ENCODE measurements at regions not wholly inside any gene's neighbourhood (a gene's known extent, or its start where the extent isn't known, plus 50 kb on each side); places are given as distances from the start of the nearest gene placed in this dataset.

DNA sequence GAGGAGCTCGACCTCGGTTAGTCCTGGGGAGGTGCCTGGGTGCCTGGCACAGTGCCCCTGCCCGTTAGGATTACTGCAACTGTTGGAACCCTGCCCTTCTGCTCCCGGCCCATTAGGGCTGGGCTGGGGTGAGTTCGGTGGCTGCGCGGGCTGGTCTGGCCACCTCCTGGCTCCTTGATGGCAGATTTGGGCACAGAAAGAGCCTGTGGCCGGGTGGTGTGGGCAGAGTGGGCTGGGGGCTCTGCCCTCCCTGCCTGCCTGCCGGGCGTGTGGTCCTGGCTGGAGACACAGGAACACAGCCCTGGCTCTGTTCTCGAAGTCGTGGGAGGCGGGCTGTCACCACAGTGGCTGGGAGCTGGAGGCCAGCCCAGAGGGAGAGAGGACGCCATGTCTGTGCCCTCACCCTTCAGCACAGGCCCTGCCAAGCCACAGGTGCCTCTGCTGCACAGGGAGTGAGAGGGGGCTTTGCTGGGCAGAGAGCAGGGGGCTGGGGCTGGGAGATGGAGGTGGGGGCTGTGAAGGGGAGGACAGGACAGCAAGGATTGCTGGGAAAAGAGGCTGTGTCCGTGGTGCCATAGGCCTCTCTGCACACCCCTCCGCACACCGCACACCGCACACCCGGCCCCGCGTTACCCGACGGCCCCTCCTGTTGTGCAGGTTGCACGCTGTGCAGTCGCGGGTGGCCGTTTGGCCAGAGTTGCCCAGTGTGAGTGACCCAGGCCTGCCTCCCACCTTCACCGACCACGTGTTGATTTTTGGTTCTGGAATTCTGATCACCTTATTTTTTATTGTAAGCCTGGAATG is 236.6 kb upstream of the GSE1 start:
- no peaks in the 10 kb centered on the region for H3K27me3 ChIP-seq (ENCODE audit: insufficient read depth, low read length, poor library complexity, severe bottlenecking)
- H3K4me3 ChIP-seq (ENCODE audit: low read length, poor library complexity, severe bottlenecking) = no peak overlapping the region

DNA sequence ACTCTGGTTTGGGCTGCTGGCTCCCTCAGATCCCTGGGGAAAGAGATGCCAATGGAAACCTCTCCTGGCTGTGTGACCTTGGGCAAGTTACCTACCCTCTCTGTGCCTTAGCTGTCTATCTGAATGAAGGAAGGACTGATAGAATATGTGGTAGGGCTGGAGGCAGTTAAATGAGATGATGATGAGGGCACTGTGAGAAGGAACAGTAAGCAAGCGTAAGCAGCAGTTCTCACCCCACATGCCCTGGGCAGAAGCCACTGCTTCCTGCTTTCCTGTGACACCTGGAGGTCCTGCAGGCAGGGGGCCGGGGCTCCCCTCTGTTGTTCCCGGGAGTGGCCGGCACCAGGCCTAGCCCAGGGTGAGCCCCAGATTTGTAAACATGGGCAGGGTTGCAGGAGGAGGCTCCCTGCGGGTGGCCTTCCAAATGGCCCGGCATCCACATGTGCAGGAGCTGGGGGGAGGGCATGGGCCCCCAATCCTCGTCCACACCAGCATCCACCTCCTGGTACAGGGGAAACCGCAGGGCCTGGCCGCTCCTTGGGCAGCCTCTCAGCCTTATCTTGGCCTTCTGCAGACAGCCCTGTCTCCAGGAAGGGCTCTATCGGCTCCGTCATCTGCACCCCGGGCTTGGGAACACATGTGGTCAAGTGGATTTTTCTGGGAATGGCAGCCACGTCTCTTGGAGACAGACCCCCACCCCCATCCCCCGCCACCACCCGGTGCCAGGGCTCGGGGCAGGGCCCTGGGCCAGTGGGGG is 235.6 kb upstream of the GSE1 start:
- no peak for TF ChIP-seq EZH2phosphoT487 (IDR thresholded peaks at IDR 0.05; ENCODE audit: borderline replicate concordance)
- TF ChIP-seq, protein P1, sequence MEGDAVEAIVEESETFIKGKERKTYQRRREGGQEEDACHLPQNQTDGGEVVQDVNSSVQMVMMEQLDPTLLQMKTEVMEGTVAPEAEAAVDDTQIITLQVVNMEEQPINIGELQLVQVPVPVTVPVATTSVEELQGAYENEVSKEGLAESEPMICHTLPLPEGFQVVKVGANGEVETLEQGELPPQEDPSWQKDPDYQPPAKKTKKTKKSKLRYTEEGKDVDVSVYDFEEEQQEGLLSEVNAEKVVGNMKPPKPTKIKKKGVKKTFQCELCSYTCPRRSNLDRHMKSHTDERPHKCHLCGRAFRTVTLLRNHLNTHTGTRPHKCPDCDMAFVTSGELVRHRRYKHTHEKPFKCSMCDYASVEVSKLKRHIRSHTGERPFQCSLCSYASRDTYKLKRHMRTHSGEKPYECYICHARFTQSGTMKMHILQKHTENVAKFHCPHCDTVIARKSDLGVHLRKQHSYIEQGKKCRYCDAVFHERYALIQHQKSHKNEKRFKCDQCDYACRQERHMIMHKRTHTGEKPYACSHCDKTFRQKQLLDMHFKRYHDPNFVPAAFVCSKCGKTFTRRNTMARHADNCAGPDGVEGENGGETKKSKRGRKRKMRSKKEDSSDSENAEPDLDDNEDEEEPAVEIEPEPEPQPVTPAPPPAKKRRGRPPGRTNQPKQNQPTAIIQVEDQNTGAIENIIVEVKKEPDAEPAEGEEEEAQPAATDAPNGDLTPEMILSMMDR (conservative IDR thresholded peaks at IDR 0.05; ENCODE audit: low read length) = no peak
- Histone ChIP-seq H3K4me3 (ENCODE audit: low read length, poor library complexity, severe bottlenecking) (no peak overlapping the region), H3K9me2 (replicated peaks; ENCODE audit: low read depth, low read length) (no peaks in the 10 kb centered on the region), H2AFZ (ENCODE audit: low read length) (no peak overlapping the region), H3F3A (ENCODE audit: low read depth) (no peaks in the 10 kb centered on the region), H3K9ac (ENCODE audit: low read depth, low read length, poor library complexity, severe bottlenecking) (no peak overlapping the region), H3K79me2 (ENCODE audit: insufficient read depth, low read length) (no peaks in the 10 kb centered on the region), H3K9me3 (ENCODE audit: insufficient read depth, low read depth, low read length) (no peaks in the 10 kb centered on the region), H3K4me2 (ENCODE audit: low read depth, low read length, poor library complexity, severe bottlenecking) (no peak overlapping the region), H4K20me1 (ENCODE audit: insufficient read depth, low read length, poor library complexity, severe bottlenecking) (no peaks in the 10 kb centered on the region), H3K27me3 (ENCODE audit: insufficient read depth, low read length, poor library complexity, severe bottlenecking) (no peaks in the 10 kb centered on the region), H3K4me1 (ENCODE audit: insufficient read depth, low read length, poor library complexity, severe bottlenecking) (peaks cover 15% of the 10 kb centered on the region), H3K36me3 (ENCODE audit: insufficient read depth, low read length) (no peaks in the 10 kb centered on the region)

More for the DNA sequence above, 236.6 kb upstream of the GSE1 start:
- Histone ChIP-seq H3K36me3 (ENCODE audit: insufficient read depth, low read length) (no peaks in the 10 kb centered on the region), H3K9ac (ENCODE audit: low read depth, low read length, poor library complexity, severe bottlenecking) (no peak overlapping the region), H3F3A (ENCODE audit: low read depth) (no peaks in the 10 kb centered on the region), H3K4me2 (ENCODE audit: low read depth, low read length, poor library complexity, severe bottlenecking) (no peak overlapping the region), H2AFZ (ENCODE audit: low read length) (no peak overlapping the region), H3K9me3 (ENCODE audit: insufficient read depth, low read depth, low read length) (no peaks in the 10 kb centered on the region), H3K4me1 (ENCODE audit: insufficient read depth, low read length, poor library complexity, severe bottlenecking) (peaks cover 23% of the 10 kb centered on the region), H3K79me2 (ENCODE audit: insufficient read depth, low read length) (no peaks in the 10 kb centered on the region), H4K20me1 (ENCODE audit: insufficient read depth, low read length, poor library complexity, severe bottlenecking) (no peaks in the 10 kb centered on the region), H3K9me2 (replicated peaks; ENCODE audit: low read depth, low read length) (no peaks in the 10 kb centered on the region)
- TF ChIP-seq, protein P1 (conservative IDR thresholded peaks at IDR 0.05; ENCODE audit: low read length) = no peak
- TF ChIP-seq EZH2phosphoT487 (IDR thresholded peaks at IDR 0.05; ENCODE audit: borderline replicate concordance) = no peak

DNA sequence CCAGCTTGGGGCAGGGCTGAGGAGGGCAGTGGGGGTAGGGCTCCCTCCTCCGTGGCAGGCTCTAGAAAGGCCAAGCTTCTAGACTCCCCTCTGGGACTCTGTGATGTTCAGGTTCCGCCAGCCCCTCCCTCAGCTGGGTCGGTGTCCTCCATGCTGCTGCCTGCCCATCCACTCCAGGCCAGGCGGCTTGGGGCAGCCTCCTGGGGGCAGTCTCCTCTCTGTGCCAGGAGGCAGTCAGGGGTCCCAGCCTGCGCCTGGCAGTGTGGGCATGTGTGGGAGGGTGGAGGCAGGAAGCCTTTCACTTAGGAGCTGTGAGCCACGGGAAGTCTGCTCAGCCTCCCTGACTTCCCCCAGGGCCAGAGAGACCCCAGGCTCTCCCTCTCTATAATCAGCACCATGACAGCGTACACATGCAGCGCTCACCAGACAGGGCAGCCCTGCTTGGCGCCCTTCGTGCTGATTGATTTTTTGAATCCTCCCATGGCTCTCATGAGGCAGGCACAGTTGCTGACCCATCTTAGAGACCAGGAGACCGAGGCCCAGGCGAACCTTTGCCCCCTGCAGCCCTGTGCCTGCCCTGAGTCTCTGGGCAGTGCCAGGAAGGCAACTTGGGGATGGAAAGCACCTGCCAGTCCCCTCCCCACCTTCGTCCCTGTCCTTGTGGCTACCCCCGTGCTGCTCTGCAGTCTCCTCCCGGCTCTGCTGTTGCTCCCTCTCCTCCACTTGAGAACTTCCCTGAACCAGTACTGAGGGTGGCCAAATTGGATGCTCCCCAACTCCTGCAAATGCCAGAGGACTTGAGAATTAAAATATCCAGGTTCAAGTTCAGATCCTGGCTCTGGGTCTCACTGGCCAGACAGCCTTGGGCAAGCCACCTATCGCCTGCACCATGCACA is 234.7 kb upstream of the GSE1 start:
- no peaks in the 10 kb centered on the region for H4K20me1 ChIP-seq (ENCODE audit: insufficient read depth, low read length, poor library complexity, severe bottlenecking)
- no peak overlapping the region for H2AFZ ChIP-seq (ENCODE audit: low read length)
- no peak overlapping the region for H3K4me2 ChIP-seq (ENCODE audit: low read depth, low read length, poor library complexity, severe bottlenecking)
- H3K9me3 ChIP-seq (ENCODE audit: insufficient read depth, low read depth, low read length) = no peaks in the 10 kb centered on the region
- no peaks in the 10 kb centered on the region for H3K36me3 ChIP-seq (ENCODE audit: insufficient read depth, low read length)
- no peaks in the 10 kb centered on the region for H3K79me2 ChIP-seq (ENCODE audit: insufficient read depth, low read length)
- H3K4me3 ChIP-seq (ENCODE audit: low read length, poor library complexity, severe bottlenecking) = no peak overlapping the region
- peaks cover 7% of the 10 kb centered on the region for H3K4me1 ChIP-seq (ENCODE audit: insufficient read depth, low read length, poor library complexity, severe bottlenecking)
- H3K27me3 ChIP-seq (ENCODE audit: insufficient read depth, low read length, poor library complexity, severe bottlenecking) = no peaks in the 10 kb centered on the region
- H3F3A ChIP-seq (ENCODE audit: low read depth) = no peaks in the 10 kb centered on the region
- no peaks in the 10 kb centered on the region for H3K9me2 ChIP-seq (replicated peaks; ENCODE audit: low read depth, low read length)
- TF ChIP-seq, protein P1 (conservative IDR thresholded peaks at IDR 0.05; ENCODE audit: low read length) = no peak
- no peak for TF ChIP-seq EZH2phosphoT487 (IDR thresholded peaks at IDR 0.05; ENCODE audit: borderline replicate concordance)
- no peak overlapping the region for H3K9ac ChIP-seq (ENCODE audit: low read depth, low read length, poor library complexity, severe bottlenecking)

Measured in Loucy (cell line).